ENCODE measurements at regions not wholly inside any gene's neighbourhood (a gene's known extent, or its start where the extent isn't known, plus 50 kb on each side); places are given as distances from the start of the nearest gene placed in this dataset.
"Not testable (repeated sequence)": the region's sequence is repeated elsewhere in the genome, so short reads cannot be mapped to it uniquely, and the experiment has no call there.

- TF ChIP-seq CTCF (IDR thresholded peaks at IDR 0.05; ENCODE audit: borderline replicate concordance, extremely low read depth, low read length, poor library complexity, severe bottlenecking); EZH2 (IDR thresholded peaks at IDR 0.05; ENCODE audit: borderline replicate concordance, low read depth, low read length, severe bottlenecking): not testable (repeated sequence)
Observed at GRCh38 chr5:57923094-57923493, 440.5 kb upstream of the ACTBL2 start.
